ENCODE measurements at regions not wholly inside any gene's neighbourhood (a gene's known extent, or its start where the extent isn't known, plus 50 kb on each side); places are given as distances from the start of the nearest gene placed in this dataset.

DNA sequence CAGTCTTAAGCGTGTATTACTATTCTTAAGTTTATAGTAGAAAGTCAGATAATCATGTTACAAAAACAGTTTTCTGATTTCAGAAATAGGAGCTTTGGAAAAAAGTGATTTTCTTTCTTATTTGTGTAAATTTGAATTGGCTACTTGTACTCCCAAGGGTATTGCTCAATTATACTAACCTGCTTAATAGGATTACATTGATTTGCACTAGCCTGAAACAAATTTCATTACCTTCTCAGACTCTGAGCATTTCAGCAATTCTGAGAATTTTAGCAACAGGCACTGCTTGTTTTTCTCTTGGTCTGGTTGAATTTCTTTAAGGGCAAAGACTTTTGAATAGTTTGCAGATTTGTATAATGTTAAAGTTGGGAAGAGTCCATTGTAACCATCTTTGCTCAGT lies 87.2 kb upstream of the NXPH2 start:
- no peaks in the 10 kb centered on the region for H3K36me3 ChIP-seq
- H3K9me3 ChIP-seq, result no peaks in the 10 kb centered on the region
- no peak overlapping the region for H3K9ac ChIP-seq
- H3K4me1 ChIP-seq, result no peaks in the 10 kb centered on the region
- no peak overlapping the region for H3K4me3 ChIP-seq
- H3K27ac ChIP-seq, result no peak overlapping the region
- H3K4me2 ChIP-seq, result no peak overlapping the region
- no peaks in the 10 kb centered on the region for H3K27me3 ChIP-seq
- no peaks in the 10 kb centered on the region for H4K20me1 ChIP-seq
- TF ChIP-seq Cebpa-rat (IDR thresholded peaks at IDR 0.05), result no peak

DNA sequence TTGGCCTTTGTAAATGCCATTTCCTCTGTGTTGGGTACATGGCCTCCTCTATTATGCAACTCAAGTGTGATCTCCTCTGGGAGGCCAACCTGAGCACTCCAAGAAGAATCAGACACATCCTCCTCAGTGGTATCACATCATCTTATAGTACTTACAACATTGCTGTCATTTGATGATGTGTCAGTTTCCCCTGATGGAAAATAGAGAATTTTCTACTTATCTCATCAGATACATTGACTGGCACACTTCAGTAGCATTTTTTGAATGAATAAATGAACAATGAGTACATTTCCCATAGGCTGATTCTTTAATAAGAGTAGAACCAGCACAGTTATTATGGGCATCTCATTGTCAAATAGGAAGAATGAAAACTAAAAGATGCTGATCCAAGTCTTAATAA lies 86.6 kb upstream of the NXPH2 start:
- TF ChIP-seq Cebpa-rat (IDR thresholded peaks at IDR 0.05), result no peak
- H4K20me1 ChIP-seq, result no peaks in the 10 kb centered on the region
- no peaks in the 10 kb centered on the region for H3K4me1 ChIP-seq
- no peak overlapping the region for H3K4me2 ChIP-seq
- no peak overlapping the region for H3K27ac ChIP-seq
- H3K27me3 ChIP-seq, result no peaks in the 10 kb centered on the region
- H3K9ac ChIP-seq, result no peak overlapping the region
- H3K9me3 ChIP-seq, result no peaks in the 10 kb centered on the region
- H3K4me3 ChIP-seq, result no peak overlapping the region
- no peaks in the 10 kb centered on the region for H3K36me3 ChIP-seq

DNA sequence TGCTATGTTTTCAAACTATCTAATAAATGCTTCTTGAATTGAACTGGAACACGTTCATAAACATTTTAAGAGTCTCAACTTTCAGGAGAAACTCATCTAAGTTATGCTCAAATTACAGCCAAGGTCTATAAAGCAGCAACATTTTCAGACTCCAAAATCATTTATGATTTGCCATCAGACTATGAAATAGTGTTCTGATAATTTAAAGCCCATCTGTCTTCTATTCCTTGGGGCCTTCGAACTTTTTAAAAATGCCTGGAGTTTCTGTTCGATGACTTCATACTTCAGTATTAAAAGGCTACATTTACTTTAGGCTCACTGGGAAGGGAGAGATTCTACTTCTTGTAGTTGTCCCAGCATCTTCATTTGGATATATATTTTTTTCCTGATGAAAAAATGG lies 73.6 kb upstream of the NXPH2 start:
- Histone ChIP-seq H3K4me2 (no peak overlapping the region), H3K27ac (no peak overlapping the region), H3K9me3 (no peaks in the 10 kb centered on the region), H4K20me1 (no peaks in the 10 kb centered on the region), H3K4me3 (no peak overlapping the region), H3K4me1 (peaks cover 5% of the 10 kb centered on the region; the same call in 1 of the 2 replicates), H3K9ac (no peak overlapping the region), H3K36me3 (no peaks in the 10 kb centered on the region), H3K27me3 (no peaks in the 10 kb centered on the region)
- no peak for TF ChIP-seq Cebpa-rat (IDR thresholded peaks at IDR 0.05)

DNA sequence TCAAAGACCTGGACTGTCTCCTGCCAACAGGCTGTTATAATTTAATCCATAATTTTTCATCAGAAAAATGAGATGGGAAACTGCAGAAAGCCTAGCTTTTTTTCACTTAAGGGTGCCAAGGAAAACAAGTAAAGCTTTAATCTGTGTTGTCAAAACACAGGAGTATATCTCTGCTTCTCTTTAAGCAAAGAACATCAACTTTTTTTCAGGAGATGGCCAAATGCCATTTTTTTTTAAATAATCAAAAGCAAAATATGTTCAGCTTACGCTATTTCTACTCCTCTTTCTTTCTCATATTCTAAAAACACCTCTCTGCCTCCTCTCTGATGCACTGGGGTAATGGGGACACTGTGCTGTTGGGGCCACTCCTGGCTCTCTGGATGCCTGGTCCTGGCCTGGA lies 73.1 kb upstream of the NXPH2 start:
- no peak for TF ChIP-seq Cebpa-rat (IDR thresholded peaks at IDR 0.05)
- Histone ChIP-seq H3K9me3 (no peaks in the 10 kb centered on the region), H3K4me3 (no peak overlapping the region), H3K9ac (no peak overlapping the region), H3K4me2 (no peak overlapping the region), H3K4me1 (peaks cover 5% of the 10 kb centered on the region; the same call in 1 of the 2 replicates), H3K27me3 (no peaks in the 10 kb centered on the region), H3K36me3 (no peaks in the 10 kb centered on the region), H4K20me1 (no peaks in the 10 kb centered on the region), H3K27ac (no peak overlapping the region)

DNA sequence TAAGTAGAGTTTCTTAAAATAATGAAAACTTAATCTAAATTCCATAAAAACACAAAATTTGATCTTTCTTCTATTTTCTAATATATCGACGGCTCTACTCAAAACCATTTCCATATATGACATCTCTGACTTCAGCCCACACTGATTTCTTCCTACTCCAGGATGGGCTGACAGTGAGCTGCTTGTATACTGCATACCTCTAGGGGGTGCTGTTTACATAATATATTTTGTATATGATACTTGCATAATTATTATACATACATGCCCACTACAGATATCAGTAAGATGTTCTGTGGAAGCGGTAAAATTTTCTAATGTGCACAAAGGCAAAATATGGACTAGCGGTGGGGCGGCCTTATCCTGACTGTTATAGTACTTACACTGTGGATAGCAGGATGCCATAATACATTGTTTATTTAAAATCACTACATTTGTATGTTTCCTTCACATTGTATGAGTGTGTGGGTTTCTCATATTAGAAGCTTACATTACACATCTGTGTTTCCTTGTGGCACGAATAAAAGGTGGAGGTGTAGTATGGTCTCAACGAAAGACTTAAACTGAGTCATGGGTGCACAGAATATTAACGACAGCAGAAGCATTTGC lies 66.1 kb upstream of the NXPH2 start:
- Histone ChIP-seq H3K9me3 (no peaks in the 10 kb centered on the region), H3K36me3 (no peaks in the 10 kb centered on the region), H3K27me3 (no peaks in the 10 kb centered on the region), H3K4me2 (no peak overlapping the region), H4K20me1 (no peaks in the 10 kb centered on the region), H3K9ac (no peak overlapping the region), H3K4me1 (no peaks in the 10 kb centered on the region), H3K27ac (no peak overlapping the region), H3K4me3 (no peak overlapping the region)
- TF ChIP-seq Cebpa-rat (IDR thresholded peaks at IDR 0.05), result no peak

DNA sequence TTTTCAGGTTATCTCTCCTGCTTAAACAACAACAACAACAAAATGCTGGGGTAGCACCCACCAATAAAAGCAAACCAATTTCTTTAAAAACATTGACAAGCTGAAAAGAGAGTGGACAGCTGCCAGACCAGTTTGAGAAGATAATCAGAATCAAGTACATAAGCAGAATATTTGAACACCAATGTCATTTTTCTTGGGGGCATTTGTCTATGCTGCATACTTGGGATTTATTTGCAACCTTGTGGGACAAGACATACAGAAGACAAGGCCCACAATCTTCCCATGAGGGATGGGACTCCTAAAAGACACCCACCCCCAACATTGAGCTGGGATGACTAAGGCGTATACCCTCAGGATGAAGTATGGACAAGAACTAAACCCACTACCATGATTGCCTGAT lies 62.2 kb upstream of the NXPH2 start:
- Histone ChIP-seq H3K9me3 (no peaks in the 10 kb centered on the region), H3K9ac (no peak overlapping the region), H4K20me1 (no peaks in the 10 kb centered on the region), H3K36me3 (no peaks in the 10 kb centered on the region), H3K4me1 (no peaks in the 10 kb centered on the region), H3K27ac (no peak overlapping the region), H3K4me2 (no peak overlapping the region), H3K27me3 (no peaks in the 10 kb centered on the region), H3K4me3 (no peak overlapping the region)
- TF ChIP-seq Cebpa-rat (IDR thresholded peaks at IDR 0.05), result no peak

DNA sequence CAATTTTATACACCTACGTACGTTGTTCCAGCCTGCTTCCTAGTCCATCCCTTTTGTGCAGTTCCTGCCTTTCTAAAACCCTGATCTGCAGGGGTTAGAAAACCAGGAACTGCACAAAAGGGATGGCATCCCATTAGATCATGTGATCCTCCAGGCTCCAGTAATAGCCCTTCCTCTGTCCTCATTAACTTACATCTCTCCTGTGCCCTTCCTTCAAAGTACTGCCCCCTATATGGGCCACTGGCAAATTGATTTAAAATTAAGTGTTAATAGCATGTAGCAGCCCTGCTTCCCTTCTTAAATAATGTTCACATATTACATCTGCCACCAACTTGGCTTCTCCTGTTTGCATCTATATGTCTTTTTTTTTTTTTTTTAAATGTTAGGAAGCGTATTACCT lies 61.3 kb upstream of the NXPH2 start:
- no peaks in the 10 kb centered on the region for H3K27me3 ChIP-seq
- no peaks in the 10 kb centered on the region for H4K20me1 ChIP-seq
- no peaks in the 10 kb centered on the region for H3K4me1 ChIP-seq
- H3K4me3 ChIP-seq, result no peak overlapping the region
- no peak overlapping the region for H3K4me2 ChIP-seq
- no peak for TF ChIP-seq Cebpa-rat (IDR thresholded peaks at IDR 0.05)
- H3K27ac ChIP-seq, result no peak overlapping the region
- no peak overlapping the region for H3K9ac ChIP-seq
- H3K9me3 ChIP-seq, result no peaks in the 10 kb centered on the region
- no peaks in the 10 kb centered on the region for H3K36me3 ChIP-seq

DNA sequence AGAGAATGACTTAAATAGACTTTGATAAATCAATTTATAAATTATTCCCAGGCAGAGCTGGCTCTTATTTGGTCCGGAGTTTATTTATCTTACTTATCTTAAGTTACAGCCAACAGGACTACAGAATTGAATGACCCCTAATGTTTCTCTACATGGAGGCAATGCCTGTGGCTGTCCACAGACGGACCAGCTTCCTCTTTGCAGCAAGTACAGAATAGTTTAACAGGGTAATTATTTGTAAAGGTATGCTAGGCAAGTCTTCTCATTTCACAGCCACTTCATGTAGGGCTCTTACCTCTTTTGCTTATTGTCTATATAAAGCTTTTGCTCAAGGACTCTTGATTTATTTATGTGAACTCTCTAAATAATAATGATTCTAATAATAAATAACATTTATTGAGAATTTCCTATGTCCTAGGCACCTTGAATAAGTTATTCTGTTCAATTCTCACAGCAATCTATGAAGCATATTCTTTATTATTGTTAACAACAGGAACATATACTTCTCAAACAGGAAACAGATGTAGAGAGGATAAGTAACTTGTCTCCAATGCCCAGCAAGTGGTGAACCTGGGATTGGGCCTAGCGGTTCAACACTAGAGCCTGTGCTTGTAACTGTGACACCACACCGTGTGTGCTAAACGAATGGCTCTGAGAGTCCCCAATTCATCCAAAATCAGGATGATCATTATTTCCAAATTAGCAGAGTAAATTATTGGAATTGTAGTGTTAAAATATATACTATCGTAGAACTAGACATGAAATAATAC lies 58.8 kb upstream of the NXPH2 start:
- no peak for TF ChIP-seq Cebpa-rat (IDR thresholded peaks at IDR 0.05)
- no peak overlapping the region for H3K9ac ChIP-seq
- no peak overlapping the region for H3K4me2 ChIP-seq
- H3K36me3 ChIP-seq, result no peaks in the 10 kb centered on the region
- no peaks in the 10 kb centered on the region for H3K4me1 ChIP-seq
- no peaks in the 10 kb centered on the region for H3K9me3 ChIP-seq
- no peak overlapping the region for H3K27ac ChIP-seq
- H4K20me1 ChIP-seq, result no peaks in the 10 kb centered on the region
- H3K4me3 ChIP-seq, result no peak overlapping the region
- H3K27me3 ChIP-seq, result no peaks in the 10 kb centered on the region

DNA sequence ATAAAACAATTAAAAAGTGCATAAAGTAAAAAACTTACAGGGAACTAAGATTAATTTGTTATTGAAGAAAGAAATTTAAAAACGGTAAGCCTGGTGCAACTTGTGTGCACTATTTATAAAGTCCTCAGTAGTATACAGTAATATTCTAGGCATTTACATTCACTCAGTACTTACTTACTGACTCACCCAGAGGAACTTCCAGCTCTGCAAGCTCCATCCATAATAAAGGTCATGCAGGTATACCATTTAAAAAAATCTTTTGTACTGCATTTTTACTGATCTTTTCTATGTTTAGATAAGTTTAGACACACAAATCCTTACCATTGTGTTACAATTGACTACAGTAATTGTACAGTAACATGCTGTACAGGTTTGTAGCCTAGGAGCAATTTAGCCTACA lies 51.5 kb upstream of the NXPH2 start:
- H3K9ac ChIP-seq, result no peak overlapping the region

DNA sequence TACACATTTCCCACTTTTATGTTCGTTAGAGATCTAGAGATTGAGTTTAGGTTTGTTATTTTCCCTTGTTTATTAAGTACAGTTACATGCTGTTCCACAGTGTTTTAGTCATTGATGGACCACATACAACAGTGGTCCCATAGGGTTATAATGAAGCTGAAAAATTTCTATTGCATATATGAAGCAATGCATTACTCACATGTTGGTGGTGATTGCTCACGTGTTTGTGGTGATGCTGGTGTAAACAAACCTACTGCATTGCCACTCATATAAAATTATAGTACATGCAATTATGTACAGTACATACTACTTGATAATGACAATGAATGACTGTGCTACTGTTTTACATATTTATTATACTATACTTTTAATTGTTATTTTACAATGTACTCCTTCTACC lies 51.0 kb upstream of the NXPH2 start:
- no peak overlapping the region for H3K4me2 ChIP-seq
- no peaks in the 10 kb centered on the region for H4K20me1 ChIP-seq
- H3K9ac ChIP-seq, result no peak overlapping the region
- no peak for TF ChIP-seq Cebpa-rat (IDR thresholded peaks at IDR 0.05)
- H3K4me3 ChIP-seq, result no peak overlapping the region
- H3K27me3 ChIP-seq, result no peaks in the 10 kb centered on the region
- H3K36me3 ChIP-seq, result no peaks in the 10 kb centered on the region
- no peaks in the 10 kb centered on the region for H3K9me3 ChIP-seq
- H3K27ac ChIP-seq, result no peak overlapping the region
- H3K4me1 ChIP-seq, result peaks cover 8% of the 10 kb centered on the region

More for the DNA sequence above, 51.5 kb upstream of the NXPH2 start:
- Histone ChIP-seq H4K20me1 (no peaks in the 10 kb centered on the region), H3K4me3 (no peak overlapping the region), H3K4me2 (no peak overlapping the region), H3K27me3 (no peaks in the 10 kb centered on the region), H3K27ac (no peak overlapping the region), H3K9me3 (no peaks in the 10 kb centered on the region), H3K36me3 (no peaks in the 10 kb centered on the region), H3K4me1 (peaks cover 8% of the 10 kb centered on the region)
- TF ChIP-seq Cebpa-rat (IDR thresholded peaks at IDR 0.05), result no peak
